ENCODE measurements at regions not wholly inside any gene's neighbourhood (a gene's known extent, or its start where the extent isn't known, plus 50 kb on each side); places are given as distances from the start of the nearest gene placed in this dataset.

DNA sequence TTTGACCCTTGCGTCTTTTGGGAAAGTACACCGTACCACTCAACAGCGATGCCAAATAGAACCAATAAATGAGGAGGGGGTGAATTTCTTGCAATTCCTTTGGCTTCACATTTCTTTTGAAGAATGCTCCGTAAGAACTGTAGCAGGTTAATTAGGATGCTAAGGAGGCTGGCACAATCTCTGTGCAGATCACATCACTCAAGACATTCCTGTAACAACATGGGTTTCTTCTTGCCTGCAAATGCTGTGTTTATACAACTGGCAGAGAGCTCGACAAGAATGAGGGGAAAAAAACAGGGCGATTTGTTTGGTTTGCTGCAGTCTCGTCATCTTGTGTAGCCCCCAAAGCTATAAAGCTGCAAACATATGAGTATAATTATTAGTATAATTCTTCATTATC lies 424.8 kb upstream of the DCC start:
- Histone ChIP-seq H3K9me3 (no peaks in the 10 kb centered on the region), H3K4me1 (no peaks in the 10 kb centered on the region), H3K4me3 (no peak overlapping the region), H3K36me3 (no peaks in the 10 kb centered on the region), H3K27ac (no peak overlapping the region), H3K27me3 (no peaks in the 10 kb centered on the region)
- TF ChIP-seq, protein P1, sequence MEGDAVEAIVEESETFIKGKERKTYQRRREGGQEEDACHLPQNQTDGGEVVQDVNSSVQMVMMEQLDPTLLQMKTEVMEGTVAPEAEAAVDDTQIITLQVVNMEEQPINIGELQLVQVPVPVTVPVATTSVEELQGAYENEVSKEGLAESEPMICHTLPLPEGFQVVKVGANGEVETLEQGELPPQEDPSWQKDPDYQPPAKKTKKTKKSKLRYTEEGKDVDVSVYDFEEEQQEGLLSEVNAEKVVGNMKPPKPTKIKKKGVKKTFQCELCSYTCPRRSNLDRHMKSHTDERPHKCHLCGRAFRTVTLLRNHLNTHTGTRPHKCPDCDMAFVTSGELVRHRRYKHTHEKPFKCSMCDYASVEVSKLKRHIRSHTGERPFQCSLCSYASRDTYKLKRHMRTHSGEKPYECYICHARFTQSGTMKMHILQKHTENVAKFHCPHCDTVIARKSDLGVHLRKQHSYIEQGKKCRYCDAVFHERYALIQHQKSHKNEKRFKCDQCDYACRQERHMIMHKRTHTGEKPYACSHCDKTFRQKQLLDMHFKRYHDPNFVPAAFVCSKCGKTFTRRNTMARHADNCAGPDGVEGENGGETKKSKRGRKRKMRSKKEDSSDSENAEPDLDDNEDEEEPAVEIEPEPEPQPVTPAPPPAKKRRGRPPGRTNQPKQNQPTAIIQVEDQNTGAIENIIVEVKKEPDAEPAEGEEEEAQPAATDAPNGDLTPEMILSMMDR (IDR thresholded peaks at IDR 0.05) = no peak
- no peak for DNase-seq (ENCODE audit: low spot score)

DNA sequence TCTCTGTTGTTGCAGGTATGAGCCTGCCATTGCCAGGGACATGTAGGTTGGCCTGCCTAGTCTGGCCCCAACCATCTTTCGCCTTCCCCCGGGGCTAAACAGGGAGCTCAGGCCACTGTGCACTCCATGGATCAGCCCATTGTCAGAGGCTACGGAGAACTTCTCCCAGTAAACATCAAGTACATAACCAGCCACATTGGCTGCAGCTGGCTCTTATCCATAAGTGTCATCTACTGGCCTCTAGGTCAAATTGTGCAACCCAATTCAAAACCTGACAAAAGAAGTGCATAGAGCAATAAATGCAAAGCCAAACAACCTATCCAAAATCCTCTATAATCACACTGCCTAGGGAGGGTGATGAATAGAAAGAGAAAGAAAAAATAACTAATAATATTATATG lies 418.1 kb upstream of the DCC start:
- H3K4me1 ChIP-seq = no peaks in the 10 kb centered on the region
- TF ChIP-seq, protein P1 (IDR thresholded peaks at IDR 0.05) = no peak
- H3K36me3 ChIP-seq = no peaks in the 10 kb centered on the region
- H3K4me3 ChIP-seq = no peak overlapping the region
- no peaks in the 10 kb centered on the region for H3K27me3 ChIP-seq
- peaks cover 0 to 5% of the 10 kb centered on the region in 2 donors for H3K9me3 ChIP-seq
- no peak for DNase-seq (ENCODE audit: low spot score)
- H3K27ac ChIP-seq = no peak overlapping the region

DNA sequence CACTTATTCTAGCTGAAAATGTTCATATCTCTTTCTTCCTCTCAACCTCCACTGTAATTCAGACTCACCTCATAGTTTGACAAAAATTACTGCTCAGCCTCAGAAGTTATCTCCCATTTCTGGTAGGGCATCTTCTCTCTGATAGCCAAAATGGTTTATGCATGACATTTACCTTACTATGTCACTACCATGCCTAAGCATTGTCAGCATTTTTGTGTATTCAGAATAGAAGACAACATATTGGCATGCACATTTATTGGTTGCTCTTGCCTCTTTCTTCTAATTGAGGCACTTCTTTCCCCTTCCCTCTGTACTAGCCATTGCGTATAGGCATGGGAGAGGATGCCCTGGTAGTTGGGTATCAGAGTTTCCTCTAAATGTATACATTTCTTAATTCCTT lies 406.1 kb upstream of the DCC start:
- Histone ChIP-seq H3K9me3 (no peaks in the 10 kb centered on the region), H3K27me3 (no peaks in the 10 kb centered on the region), H3K36me3 (no peaks in the 10 kb centered on the region), H3K4me1 (no peaks in the 10 kb centered on the region), H3K4me3 (no peak overlapping the region), H3K27ac (no peak overlapping the region)
- DNase-seq (ENCODE audit: low spot score) = no peak
- TF ChIP-seq, protein P1 (IDR thresholded peaks at IDR 0.05) = no peak

DNA sequence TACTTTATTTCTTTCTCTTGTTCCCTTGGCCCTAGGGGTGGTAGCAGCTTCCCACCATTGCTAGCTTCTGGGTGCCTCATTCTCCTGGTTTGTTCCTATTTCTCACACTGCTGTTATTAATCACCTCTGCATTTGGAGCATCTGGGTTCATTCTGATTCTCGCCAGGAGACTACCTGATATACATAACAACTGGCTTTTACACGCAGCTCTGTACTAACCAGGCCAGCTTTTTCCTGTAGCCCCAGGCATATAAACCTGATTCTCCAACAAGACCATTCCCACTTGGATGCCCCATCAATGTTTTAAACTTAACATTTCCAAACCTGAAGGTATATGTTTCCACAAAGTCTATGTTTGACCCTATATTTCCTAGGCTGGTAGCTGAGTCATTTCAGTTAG lies 403.9 kb upstream of the DCC start:
- no peaks in the 10 kb centered on the region for H3K36me3 ChIP-seq
- no peaks in the 10 kb centered on the region for H3K27me3 ChIP-seq
- H3K27ac ChIP-seq = no peak overlapping the region
- H3K9me3 ChIP-seq = no peaks in the 10 kb centered on the region
- TF ChIP-seq, protein P1 (IDR thresholded peaks at IDR 0.05) = no peak
- no peak for DNase-seq (ENCODE audit: low spot score)
- H3K4me1 ChIP-seq = no peaks in the 10 kb centered on the region
- H3K4me3 ChIP-seq = no peak overlapping the region

DNA sequence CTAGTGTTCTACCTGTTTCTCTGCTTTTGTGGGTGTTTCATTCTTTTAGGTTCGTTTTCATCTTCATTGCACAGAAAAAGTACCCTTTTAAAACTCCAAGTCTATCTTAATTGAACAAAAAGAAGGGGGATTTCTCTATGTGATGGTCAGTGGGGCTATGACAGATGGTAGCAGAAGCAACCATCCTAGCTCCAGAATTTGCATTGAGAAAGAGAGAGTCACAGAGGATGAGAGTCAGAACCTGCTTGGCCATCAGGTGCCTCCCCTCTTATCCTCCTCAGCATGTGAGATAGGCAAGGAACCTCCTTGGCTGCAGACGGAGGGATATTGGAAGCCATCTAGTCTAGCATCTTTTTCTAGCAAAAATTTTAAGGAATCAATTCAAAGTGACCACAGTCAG lies 398.0 kb upstream of the DCC start:
- Histone ChIP-seq H3K4me3 (no peak overlapping the region), H3K27me3 (no peaks in the 10 kb centered on the region), H3K36me3 (no peaks in the 10 kb centered on the region), H3K27ac (no peak overlapping the region), H3K9me3 (no peaks in the 10 kb centered on the region), H3K4me1 (no peaks in the 10 kb centered on the region)
- TF ChIP-seq, protein P1 (IDR thresholded peaks at IDR 0.05) = no peak
- DNase-seq (ENCODE audit: low spot score) = no peak

DNA sequence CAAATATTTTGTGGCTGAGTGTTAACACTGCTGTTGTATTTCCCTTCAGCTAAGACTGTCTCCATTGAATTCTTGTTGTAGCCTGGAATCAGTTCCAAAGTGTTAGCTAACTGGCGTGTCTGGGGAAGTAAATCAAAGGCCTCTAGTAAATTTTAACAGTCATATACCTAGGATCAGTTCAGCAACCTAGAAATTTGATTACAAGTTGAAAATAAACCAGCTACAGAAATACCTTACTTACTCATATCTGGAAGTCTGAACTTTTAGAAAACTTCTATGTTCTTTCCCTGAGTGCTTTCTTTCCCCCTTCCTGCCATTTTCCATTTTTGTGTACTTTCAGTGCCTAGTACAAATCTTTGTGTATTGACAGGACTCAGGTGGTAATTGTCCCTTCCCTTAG lies 396.7 kb upstream of the DCC start:
- no peaks in the 10 kb centered on the region for H3K4me1 ChIP-seq
- no peak overlapping the region for H3K27ac ChIP-seq
- no peak for DNase-seq (ENCODE audit: low spot score)
- TF ChIP-seq, protein P1 (IDR thresholded peaks at IDR 0.05) = no peak
- no peak overlapping the region for H3K4me3 ChIP-seq
- H3K9me3 ChIP-seq = no peaks in the 10 kb centered on the region
- no peaks in the 10 kb centered on the region for H3K27me3 ChIP-seq
- no peaks in the 10 kb centered on the region for H3K36me3 ChIP-seq
